ENCODE measurements at regions not wholly inside any gene's neighbourhood (a gene's known extent, or its start where the extent isn't known, plus 50 kb on each side); places are given as distances from the start of the nearest gene placed in this dataset.

DNA sequence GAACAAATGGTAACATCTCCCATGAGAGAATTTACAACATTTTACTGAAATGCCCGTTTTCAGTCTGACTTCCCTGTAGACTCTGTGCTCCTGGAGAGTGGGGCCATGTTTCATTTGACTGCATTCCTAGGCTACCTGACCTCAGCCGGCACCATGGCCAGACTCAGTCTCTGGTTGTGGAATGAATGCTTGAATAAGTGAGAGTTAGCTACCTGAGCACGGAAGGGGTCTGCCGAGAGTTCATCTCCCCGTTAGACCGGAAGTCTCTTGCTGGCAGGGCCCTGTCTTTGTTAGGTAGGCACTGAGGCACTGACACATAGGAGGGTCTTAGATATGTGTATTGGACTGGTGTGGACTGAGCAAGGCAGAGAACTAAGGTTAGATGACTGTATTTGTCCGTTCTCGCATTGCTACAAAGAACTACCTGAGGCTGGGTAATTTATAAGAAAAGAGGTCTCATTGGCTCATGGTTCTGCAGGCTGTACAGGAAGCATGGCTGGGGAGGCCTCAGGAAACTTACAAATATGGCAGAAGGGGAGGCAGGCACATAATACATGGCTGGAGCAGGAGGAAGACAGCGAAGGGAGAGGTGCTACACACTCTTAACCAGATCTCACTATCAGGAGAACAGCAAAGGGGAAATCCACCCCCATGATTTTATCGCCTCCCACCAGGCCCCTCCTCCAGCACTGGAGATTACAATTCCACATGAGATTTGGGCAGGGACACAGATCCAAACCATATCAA is 271.2 kb downstream of the GLI2 start:
- H3K27me3 ChIP-seq (replicated peaks in 2 of 5; ENCODE audit: control insufficient read depth in 4 of 5, insufficient read depth in 5 of 5, low read length in 4 of 5): peaks cover 0 to 9% (median 0%) of the 10 kb centered on the region in 5 experiments
- WGBS (ENCODE audit: insufficient coverage): 95% methylated on average over 8 of the region's 10 CpGs
- no peak overlapping the region for H3K4me3 ChIP-seq (ENCODE audit: control insufficient read depth in 1 of 7, extremely low read depth in 1 of 7, insufficient read depth in 4 of 7, low read depth in 2 of 7, low read length in 6 of 7)
- no peak overlapping the region for H3K27ac ChIP-seq (ENCODE audit: insufficient read depth in 1 of 2, low read depth in 1 of 2, low read length in 2 of 2, poor library complexity in 1 of 2, severe bottlenecking in 2 of 2)
- H3K36me3 ChIP-seq (ENCODE audit: control insufficient read depth in 4 of 4, insufficient read depth in 4 of 4, low read length in 3 of 4): no peaks in the 10 kb centered on the region
- CTCF ChIA-PET: no interaction called here
- H3K4me1 ChIP-seq (ENCODE audit: control extremely low read depth in 1 of 4, control insufficient read depth in 4 of 4, insufficient read depth in 4 of 4, low read length in 3 of 4): no peaks in the 10 kb centered on the region
- POLR2A ChIA-PET: no interaction called here
- peaks cover 0 to 7% (median 0%) of the 10 kb centered on the region in 5 experiments for H3K9me3 ChIP-seq (ENCODE audit: control extremely low read depth in 1 of 5, control insufficient read depth in 4 of 5, insufficient read depth in 2 of 5, low read depth in 1 of 5, low read length in 4 of 5)
- DNase-seq: no peak

DNA sequence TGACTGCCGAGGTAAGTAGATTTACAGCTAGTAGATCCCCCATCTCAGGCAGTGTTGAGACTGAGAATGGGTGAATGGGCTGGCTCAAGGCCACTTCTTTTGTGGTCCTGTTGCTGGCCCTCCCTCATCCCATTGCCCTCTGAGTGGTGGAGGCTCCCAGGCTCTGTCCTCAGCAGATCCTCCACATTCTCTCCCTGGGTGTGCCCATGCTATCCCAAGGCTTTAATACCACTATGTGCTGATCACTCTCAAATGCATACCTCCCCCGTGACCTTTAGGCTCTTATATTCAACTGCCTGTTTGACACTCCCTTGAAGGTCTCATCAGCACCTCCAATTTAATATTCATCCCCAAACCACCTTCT is 271.8 kb downstream of the GLI2 start:
- ChIA-PET POLR2A (no interaction called here), CTCF (no interaction called here)
- H3K36me3 ChIP-seq (ENCODE audit: control insufficient read depth in 4 of 4, insufficient read depth in 4 of 4, low read length in 3 of 4): no peaks in the 10 kb centered on the region
- DNase-seq: no peak
- H3K9me3 ChIP-seq (ENCODE audit: control extremely low read depth in 1 of 5, control insufficient read depth in 4 of 5, insufficient read depth in 2 of 5, low read depth in 1 of 5, low read length in 4 of 5): peaks cover 0 to 7% (median 0%) of the 10 kb centered on the region in 5 experiments
- H3K4me1 ChIP-seq (ENCODE audit: control extremely low read depth in 1 of 4, control insufficient read depth in 4 of 4, insufficient read depth in 4 of 4, low read length in 3 of 4): no peaks in the 10 kb centered on the region
- peaks cover 0 to 9% (median 0%) of the 10 kb centered on the region in 5 experiments for H3K27me3 ChIP-seq (replicated peaks in 2 of 5; ENCODE audit: control insufficient read depth in 4 of 5, insufficient read depth in 5 of 5, low read length in 4 of 5)
- WGBS (ENCODE audit: insufficient coverage): 88% methylated on average over 2 of the region's 2 CpGs
- no peak overlapping the region for H3K27ac ChIP-seq (ENCODE audit: insufficient read depth in 1 of 2, low read depth in 1 of 2, low read length in 2 of 2, poor library complexity in 1 of 2, severe bottlenecking in 2 of 2)
- no peak overlapping the region for H3K4me3 ChIP-seq (ENCODE audit: control insufficient read depth in 1 of 7, extremely low read depth in 1 of 7, insufficient read depth in 4 of 7, low read depth in 2 of 7, low read length in 6 of 7)

DNA sequence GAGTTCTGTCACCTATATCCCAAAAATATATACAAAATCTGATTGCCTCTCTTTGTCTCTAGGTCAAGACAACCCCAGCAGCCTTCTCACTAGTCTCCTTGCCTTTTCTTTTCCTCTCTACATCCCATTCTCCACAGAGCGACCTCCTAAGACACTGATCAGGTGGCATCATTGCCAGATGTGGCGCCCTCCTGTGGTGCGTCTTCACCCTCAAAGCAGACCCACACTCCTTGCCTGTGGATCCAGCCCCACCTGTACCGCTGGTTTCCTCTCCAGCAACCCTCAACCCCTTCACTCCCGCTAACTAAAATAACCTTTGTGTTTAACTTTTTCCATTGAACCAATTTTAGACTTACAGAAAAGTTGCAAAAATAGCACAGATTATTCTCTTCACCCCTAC is 273.3 kb downstream of the GLI2 start:
- H3K9me3 ChIP-seq (ENCODE audit: control extremely low read depth in 1 of 5, control insufficient read depth in 4 of 5, insufficient read depth in 2 of 5, low read depth in 1 of 5, low read length in 4 of 5): peaks cover 0 to 8% (median 0%) of the 10 kb centered on the region in 5 experiments
- H3K4me1 ChIP-seq (ENCODE audit: control extremely low read depth in 1 of 4, control insufficient read depth in 4 of 4, insufficient read depth in 4 of 4, low read length in 3 of 4): no peaks in the 10 kb centered on the region
- peaks cover 0 to 9% (median 0%) of the 10 kb centered on the region in 5 experiments for H3K27me3 ChIP-seq (replicated peaks in 2 of 5; ENCODE audit: control insufficient read depth in 4 of 5, insufficient read depth in 5 of 5, low read length in 4 of 5)
- ChIA-PET POLR2A (no interaction called here), CTCF (no interaction called here)
- DNase-seq: no peak
- H3K36me3 ChIP-seq (ENCODE audit: control insufficient read depth in 4 of 4, insufficient read depth in 4 of 4, low read length in 3 of 4): no peaks in the 10 kb centered on the region
- WGBS (ENCODE audit: insufficient coverage): 90% methylated on average over 5 of the region's 5 CpGs
- no peak overlapping the region for H3K4me3 ChIP-seq (ENCODE audit: control insufficient read depth in 1 of 7, extremely low read depth in 1 of 7, insufficient read depth in 4 of 7, low read depth in 2 of 7, low read length in 6 of 7)
- H3K27ac ChIP-seq (ENCODE audit: insufficient read depth in 1 of 2, low read depth in 1 of 2, low read length in 2 of 2, poor library complexity in 1 of 2, severe bottlenecking in 2 of 2): no peak overlapping the region

DNA sequence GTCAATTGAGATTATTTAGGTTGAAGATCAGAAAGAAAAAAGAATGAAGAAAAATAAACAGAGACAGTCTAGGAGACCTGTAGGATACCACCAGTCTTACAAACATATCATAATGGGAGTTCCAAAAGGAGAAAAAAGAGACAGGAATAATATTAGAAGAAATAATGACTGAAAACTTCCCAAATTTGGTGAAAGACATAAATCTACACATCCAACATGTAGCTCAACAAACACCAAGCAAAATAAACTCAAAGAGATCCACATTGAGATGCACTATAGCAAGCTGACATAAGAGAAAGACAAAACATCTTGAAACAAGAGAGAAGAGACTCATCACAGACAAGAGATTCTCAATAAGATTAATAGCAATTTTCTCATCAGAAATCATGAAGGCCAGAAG is 274.0 kb downstream of the TFCP2L1 start:
- ChIA-PET POLR2A (no interaction called here), CTCF (no interaction called here)
- Histone ChIP-seq H3K27me3 (replicated peaks in 2 of 5; ENCODE audit: control insufficient read depth in 4 of 5, insufficient read depth in 5 of 5, low read length in 4 of 5) (peaks cover 0 to 2% (median 0%) of the 10 kb centered on the region in 5 experiments), H3K36me3 (ENCODE audit: control insufficient read depth in 4 of 4, insufficient read depth in 4 of 4, low read length in 3 of 4) (no peaks in the 10 kb centered on the region), H3K4me3 (ENCODE audit: control insufficient read depth in 1 of 7, extremely low read depth in 1 of 7, insufficient read depth in 4 of 7, low read depth in 2 of 7, low read length in 6 of 7) (no peak overlapping the region), H3K9me3 (ENCODE audit: control extremely low read depth in 1 of 5, control insufficient read depth in 4 of 5, insufficient read depth in 2 of 5, low read depth in 1 of 5, low read length in 4 of 5) (peaks cover 0 to 14% (median 0%) of the 10 kb centered on the region in 5 experiments), H3K27ac (ENCODE audit: insufficient read depth in 1 of 2, low read depth in 1 of 2, low read length in 2 of 2, poor library complexity in 1 of 2, severe bottlenecking in 2 of 2) (no peak overlapping the region), H3K4me1 (ENCODE audit: control extremely low read depth in 1 of 4, control insufficient read depth in 4 of 4, insufficient read depth in 4 of 4, low read length in 3 of 4) (no peaks in the 10 kb centered on the region)
- no peak for DNase-seq

DNA sequence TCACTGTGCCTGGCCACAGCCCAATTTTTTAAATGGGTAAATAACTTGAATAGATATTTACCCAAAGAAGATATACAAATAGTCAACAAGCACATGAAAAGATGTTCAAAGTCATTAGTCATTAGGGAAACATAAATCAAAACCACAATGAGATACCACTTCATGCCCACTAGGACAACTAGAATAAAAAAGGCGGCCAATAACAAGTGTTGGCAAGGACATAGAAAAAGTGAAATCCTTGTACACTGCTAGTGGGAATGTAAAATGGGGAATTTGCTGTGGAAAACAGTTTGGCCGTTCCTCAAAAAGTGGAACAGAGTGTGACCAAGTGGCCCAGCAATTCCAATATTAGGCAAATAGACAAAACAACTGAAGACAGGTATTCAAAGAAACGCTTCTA is 270.1 kb downstream of the TFCP2L1 start:
- WGBS (ENCODE audit: insufficient coverage): 100% methylated on average over 2 of the region's 3 CpGs
- Histone ChIP-seq H3K4me1 (ENCODE audit: control extremely low read depth in 1 of 4, control insufficient read depth in 4 of 4, insufficient read depth in 4 of 4, low read length in 3 of 4) (no peaks in the 10 kb centered on the region), H3K27ac (ENCODE audit: insufficient read depth in 1 of 2, low read depth in 1 of 2, low read length in 2 of 2, poor library complexity in 1 of 2, severe bottlenecking in 2 of 2) (no peak overlapping the region), H3K9me3 (ENCODE audit: control extremely low read depth in 1 of 5, control insufficient read depth in 4 of 5, insufficient read depth in 2 of 5, low read depth in 1 of 5, low read length in 4 of 5) (peaks cover 0 to 14% (median 0%) of the 10 kb centered on the region in 5 experiments), H3K27me3 (replicated peaks in 2 of 5; ENCODE audit: control insufficient read depth in 4 of 5, insufficient read depth in 5 of 5, low read length in 4 of 5) (peaks cover 0 to 12% (median 2%) of the 10 kb centered on the region in 5 experiments), H3K4me3 (ENCODE audit: control insufficient read depth in 1 of 7, extremely low read depth in 1 of 7, insufficient read depth in 4 of 7, low read depth in 2 of 7, low read length in 6 of 7) (no peak overlapping the region), H3K36me3 (ENCODE audit: control insufficient read depth in 4 of 4, insufficient read depth in 4 of 4, low read length in 3 of 4) (no peaks in the 10 kb centered on the region)
- ChIA-PET CTCF (no interaction called here), POLR2A (no interaction called here)
- no peak for DNase-seq

DNA sequence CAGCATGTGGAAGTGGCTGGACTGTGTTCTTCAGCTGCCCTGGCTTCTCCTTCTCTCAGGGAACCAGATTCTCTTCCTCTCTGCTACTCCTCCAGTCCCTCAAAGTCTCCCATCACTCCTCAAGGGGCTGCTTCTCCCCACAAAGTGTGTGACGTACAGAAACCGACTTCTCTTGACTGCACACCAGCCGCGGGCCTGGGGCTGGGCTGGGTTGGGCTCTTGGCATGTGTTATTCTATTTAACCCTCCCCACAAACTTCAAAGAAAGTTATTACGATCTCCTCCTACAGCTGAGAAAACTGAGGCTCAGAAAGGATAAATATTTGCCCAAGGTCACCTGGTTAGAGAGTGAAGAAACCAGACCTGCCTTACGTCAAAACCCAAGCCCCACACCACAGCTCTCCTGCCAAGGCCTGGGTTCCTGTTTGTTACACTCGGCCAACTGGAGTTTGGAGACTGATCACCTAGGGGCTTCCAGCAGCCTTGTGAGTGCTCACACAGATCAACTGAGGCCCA is 269.0 kb downstream of the TFCP2L1 start:
- Histone ChIP-seq H3K27ac (ENCODE audit: insufficient read depth in 1 of 2, low read depth in 1 of 2, low read length in 2 of 2, poor library complexity in 1 of 2, severe bottlenecking in 2 of 2) (no peak overlapping the region), H3K36me3 (ENCODE audit: control insufficient read depth in 4 of 4, insufficient read depth in 4 of 4, low read length in 3 of 4) (no peaks in the 10 kb centered on the region), H3K4me3 (ENCODE audit: control insufficient read depth in 1 of 7, extremely low read depth in 1 of 7, insufficient read depth in 4 of 7, low read depth in 2 of 7, low read length in 6 of 7) (no peak overlapping the region), H3K4me1 (ENCODE audit: control extremely low read depth in 1 of 4, control insufficient read depth in 4 of 4, insufficient read depth in 4 of 4, low read length in 3 of 4) (no peaks in the 10 kb centered on the region), H3K27me3 (replicated peaks in 2 of 5; ENCODE audit: control insufficient read depth in 4 of 5, insufficient read depth in 5 of 5, low read length in 4 of 5) (peaks cover 0 to 12% (median 2%) of the 10 kb centered on the region in 5 experiments), H3K9me3 (ENCODE audit: control extremely low read depth in 1 of 5, control insufficient read depth in 4 of 5, insufficient read depth in 2 of 5, low read depth in 1 of 5, low read length in 4 of 5) (peaks cover 0 to 14% (median 0%) of the 10 kb centered on the region in 5 experiments)
- WGBS (ENCODE audit: insufficient coverage): 93% methylated on average over 3 of the region's 7 CpGs
- POLR2A ChIA-PET: no interaction called here
- CTCF ChIA-PET: no interaction called here
- DNase-seq: no peak

DNA sequence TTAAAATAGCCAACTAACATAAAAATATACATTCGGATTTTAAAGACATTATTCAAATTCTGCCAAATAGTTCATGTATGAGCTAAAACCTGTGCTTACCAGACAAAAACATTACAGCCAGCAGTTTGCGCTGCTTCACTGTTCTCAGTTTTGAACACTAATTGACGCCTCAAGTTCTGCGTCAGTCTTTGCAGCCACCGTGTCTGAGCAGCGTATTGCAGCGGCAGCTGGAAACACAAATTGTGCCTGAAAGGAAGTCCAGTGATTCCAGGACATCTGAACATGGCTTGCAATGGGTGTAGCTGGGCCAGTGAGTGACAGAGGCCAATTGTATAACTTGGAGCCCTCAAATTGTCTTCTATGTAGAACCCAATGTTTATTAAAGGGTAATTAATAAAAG is 267.6 kb downstream of the TFCP2L1 start:
- Histone ChIP-seq H3K9me3 (ENCODE audit: control extremely low read depth in 1 of 5, control insufficient read depth in 4 of 5, insufficient read depth in 2 of 5, low read depth in 1 of 5, low read length in 4 of 5) (peaks cover 0 to 7% (median 0%) of the 10 kb centered on the region in 5 experiments), H3K4me3 (ENCODE audit: control insufficient read depth in 1 of 7, extremely low read depth in 1 of 7, insufficient read depth in 4 of 7, low read depth in 2 of 7, low read length in 6 of 7) (no peak overlapping the region), H3K36me3 (ENCODE audit: control insufficient read depth in 4 of 4, insufficient read depth in 4 of 4, low read length in 3 of 4) (no peaks in the 10 kb centered on the region), H3K4me1 (ENCODE audit: control extremely low read depth in 1 of 4, control insufficient read depth in 4 of 4, insufficient read depth in 4 of 4, low read length in 3 of 4) (no peaks in the 10 kb centered on the region), H3K27me3 (replicated peaks in 2 of 5; ENCODE audit: control insufficient read depth in 4 of 5, insufficient read depth in 5 of 5, low read length in 4 of 5) (peaks cover 0 to 12% (median 2%) of the 10 kb centered on the region in 5 experiments), H3K27ac (ENCODE audit: insufficient read depth in 1 of 2, low read depth in 1 of 2, low read length in 2 of 2, poor library complexity in 1 of 2, severe bottlenecking in 2 of 2) (no peak overlapping the region)
- POLR2A ChIA-PET: no interaction called here
- CTCF ChIA-PET: no interaction called here
- no peak for DNase-seq
- WGBS (ENCODE audit: insufficient coverage): 76% methylated on average over 6 of the region's 7 CpGs
